ENCODE measurements at regions not wholly inside any gene's neighbourhood (a gene's known extent, or its start where the extent isn't known, plus 50 kb on each side); places are given as distances from the start of the nearest gene placed in this dataset.
"Not testable (repeated sequence)": the region's sequence is repeated elsewhere in the genome, so short reads cannot be mapped to it uniquely, and the experiment has no call there.

GRCh38 chr2:240255811-240256703 is 115.6 kb upstream of the OTOS start:
- DNase-seq = no peak

GRCh38 chr2:240256704-240257637 is 116.5 kb upstream of the OTOS start:
- DNase-seq = peak; percentile 43

DNA sequence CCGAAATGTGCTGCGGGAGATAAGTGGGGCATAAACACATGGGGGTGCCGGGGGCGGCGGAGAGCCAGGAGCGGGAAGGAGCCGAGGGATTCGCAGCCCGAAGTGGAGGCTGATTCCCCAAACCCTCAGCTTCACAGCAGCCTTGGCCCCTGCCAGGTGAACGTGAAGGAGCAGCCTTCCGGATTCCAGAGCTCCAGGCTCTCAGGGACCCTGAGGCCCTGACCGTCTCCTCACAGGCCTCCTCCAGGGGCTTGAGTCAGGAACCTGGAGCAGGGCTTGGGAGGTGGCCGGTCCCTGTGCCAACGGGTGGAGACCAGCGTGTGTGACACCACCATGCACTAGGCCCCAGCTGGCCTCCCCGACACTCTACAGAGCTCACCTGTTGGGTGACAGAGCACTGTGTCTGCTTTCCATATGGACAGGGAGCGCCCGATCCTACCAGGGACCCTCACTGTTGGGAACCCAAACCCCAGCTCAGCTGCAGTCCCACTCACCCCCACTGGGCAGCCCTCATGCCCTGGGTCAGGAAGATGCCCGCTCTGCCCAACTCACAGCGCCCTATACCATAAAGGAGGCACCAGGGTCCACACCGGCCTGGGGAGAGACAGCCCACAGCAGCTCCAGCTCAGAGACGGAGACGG is 117.6 kb upstream of the OTOS start:
- DNase-seq = peak; percentile 36

GRCh38 chr2:240258685-240259084 is 118.2 kb upstream of the OTOS start:
- DNase-seq = peak; percentile 40

- peak; percentile 40 for DNase-seq
These were observed 118.9 kb upstream of the OTOS start for GRCh38 chr2:240259201-240259923.

DNA sequence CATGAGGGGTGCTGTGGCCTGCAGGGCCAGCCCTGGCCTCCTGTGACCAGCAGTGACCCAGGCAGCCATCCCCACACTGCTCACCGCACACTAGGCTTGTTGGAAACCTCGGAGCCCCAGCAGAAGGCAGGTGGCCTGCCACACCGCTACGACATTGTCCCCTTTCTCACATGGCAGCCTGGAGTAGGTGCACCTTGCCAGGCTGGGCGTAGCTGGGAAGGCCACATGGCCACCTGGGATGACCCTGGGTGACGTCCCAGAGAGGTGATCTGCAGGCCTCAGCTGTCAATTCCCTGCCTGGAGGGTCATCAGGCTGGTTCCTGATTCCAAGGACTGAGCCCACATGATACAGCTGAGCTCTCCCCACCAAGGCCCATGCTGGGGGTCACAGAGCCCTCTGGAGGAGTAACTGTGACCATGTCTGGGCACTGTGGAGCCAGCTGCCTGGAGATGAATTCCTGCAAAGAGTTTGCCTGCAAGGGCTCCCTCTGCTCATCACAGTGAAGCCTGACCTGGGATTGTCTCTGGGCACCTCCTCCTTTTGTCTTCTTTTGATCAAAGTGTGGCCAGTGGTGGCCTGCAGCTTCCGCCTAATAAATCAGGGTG is 119.6 kb upstream of the OTOS start:
- peak; percentile 22 for DNase-seq

GRCh38 chr2:240260664-240261063 is 120.2 kb upstream of the OTOS start:
- no peak for DNase-seq

DNA sequence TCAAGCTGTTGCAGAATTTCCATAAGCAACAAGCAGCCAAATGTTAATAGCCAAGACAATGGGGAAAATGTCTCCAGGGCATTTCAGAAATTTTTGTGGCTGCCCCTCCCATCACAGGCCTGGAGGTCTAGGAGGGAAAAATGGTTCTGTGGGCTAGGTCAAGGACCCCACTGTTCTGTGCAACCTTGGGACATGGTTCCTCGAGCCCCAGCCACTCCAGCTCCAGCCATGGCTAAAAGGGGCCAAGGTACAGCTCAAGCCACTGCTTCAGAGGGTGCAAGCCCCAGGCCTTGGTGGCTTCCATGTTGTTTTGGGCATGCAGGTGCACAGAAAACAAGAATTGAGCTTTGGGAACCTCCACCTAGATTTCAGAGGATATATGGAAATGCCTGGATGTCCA is 122.1 kb upstream of the OTOS start:
- not testable (repeated sequence) for DNase-seq

GRCh38 chr2:240269380-240269779 is 128.9 kb upstream of the OTOS start:
- peak; percentile 35 for DNase-seq

DNA sequence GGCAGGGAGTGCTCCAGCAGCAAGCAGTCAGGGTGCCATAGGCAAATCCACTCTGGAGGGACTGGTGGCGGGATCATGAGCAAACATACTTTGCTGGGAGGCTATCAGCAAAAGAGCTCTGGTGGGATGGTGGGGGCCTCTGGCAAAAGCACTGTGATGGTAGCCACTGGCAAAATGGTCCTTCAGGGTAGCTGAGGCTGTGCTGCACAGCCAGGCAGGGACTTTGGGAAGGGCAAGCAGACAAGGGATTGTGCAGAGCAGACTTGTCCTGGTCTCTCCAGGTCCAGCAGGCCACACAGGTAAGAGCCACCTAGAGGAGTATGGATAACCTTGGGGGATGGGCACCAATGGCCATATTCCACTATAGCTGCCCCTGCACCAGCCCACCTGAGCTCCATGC is 129.4 kb upstream of the OTOS start:
- no peak for DNase-seq

GRCh38 chr2:240271716-240272341 is 131.4 kb upstream of the OTOS start:
- DNase-seq = no peak

- no peak for DNase-seq
These were observed 134.9 kb upstream of the OTOS start for GRCh38 chr2:240275386-240275785.

GRCh38 chr2:240277073-240277806 is 136.8 kb upstream of the OTOS start:
- peak; percentile 23 for DNase-seq

DNA sequence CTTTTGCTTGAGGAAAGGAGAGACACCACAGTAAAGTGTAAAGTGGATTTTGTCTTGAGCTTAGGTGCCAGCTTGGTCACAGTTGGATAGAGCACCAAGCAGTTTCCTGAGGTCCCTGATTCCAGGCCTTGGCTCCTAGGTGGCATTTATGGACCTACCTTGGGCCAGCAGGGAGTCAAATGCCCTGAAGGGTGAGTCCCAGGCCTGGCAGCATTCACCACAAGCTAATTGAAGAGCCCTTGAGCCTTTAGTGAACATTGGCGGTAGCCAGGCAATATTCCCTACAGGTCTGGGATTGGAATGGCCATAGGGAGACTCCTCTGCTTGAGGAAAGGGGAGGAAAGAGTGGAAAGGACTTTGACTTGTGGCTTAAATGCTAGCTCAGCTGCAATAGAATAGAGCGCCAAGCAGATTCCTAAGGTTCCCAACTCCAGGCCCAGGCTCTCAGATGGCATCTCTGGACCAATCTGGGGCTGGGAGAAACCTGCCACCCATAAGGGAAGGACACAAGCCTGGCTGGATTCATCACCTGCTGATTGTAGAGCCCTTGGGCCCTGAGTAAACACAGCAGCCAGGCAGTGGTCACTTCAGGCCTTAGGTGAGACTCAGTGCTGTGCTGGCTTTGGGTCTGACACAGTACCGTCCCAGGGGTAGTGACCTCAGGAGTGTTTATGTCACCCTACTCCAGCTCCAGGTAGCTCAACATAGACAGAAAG is 137.5 kb upstream of the OTOS start:
- DNase-seq = peak; percentile 25

DNA sequence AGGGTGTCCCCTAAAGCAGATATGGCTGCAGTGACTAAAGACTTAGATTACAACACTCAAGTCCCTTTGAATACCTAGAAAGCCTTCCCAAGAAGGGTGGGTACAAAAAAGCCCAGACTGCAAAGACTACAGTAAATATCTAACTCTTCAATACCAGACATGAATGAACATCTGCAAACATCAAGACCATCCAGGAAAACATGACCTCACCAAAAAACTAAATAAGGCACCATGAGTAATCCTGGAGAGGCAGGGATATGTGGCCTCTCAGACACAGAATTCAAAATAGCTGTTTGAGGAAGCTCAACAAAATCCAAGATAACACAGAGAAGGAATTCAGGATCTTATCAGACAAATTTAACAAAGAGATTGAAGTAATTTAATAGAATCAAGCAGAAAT is 138.2 kb upstream of the OTOS start:
- DNase-seq = no peak

DNA sequence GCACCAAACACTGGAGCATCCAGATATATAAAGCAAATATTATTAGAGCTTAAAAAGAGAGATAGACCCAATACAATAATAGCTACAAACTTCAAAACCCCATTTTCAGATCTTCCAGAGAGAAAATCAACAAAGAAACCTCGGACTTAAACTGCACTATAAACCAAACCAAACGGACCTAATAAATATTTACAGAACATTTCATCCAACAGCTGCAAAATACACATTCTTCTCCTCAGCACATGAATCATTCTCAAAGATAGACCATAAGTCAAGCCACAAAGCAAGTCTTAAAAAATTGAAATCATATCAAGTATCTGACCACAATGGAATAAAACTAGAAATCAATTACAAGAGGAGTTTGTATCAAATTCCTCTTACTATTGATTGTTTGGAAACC is 140.2 kb upstream of the OTOS start:
- DNase-seq = no peak

DNA sequence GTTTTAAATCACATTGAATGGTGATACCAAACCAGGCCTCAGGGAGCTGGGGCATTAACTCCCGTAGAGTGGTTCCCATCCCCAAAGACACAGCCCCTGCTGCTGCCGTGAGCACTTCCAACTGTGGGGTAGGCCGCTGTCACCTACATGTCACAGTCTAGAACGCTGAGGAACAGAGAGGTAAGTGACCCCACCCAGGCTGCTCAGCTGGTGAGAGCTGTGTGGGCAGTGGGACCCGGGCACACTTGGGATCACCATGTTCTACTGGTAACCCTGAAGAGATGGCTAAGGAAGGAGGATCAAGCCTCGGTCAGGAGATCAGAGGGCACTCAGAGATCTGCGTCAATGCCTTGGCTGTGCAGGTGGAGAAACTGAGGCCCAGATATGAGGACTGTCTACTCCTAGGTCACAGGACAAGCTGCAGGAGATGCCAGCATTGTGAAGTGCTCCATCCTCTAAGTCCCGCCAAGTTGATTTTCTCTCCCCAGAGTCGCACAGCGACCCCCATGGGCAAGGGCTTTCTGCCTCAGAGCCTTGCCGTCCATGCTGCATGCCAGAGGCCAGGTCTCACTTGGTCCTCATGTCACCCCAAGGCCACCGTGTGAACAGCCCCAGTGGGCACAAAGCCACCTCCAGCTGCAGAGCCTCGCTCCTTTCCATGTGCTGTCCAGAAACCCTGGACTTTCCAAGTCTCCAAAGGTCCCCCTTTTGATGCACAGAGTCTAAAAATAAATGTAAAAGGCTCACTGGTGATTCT is 144.2 kb upstream of the OTOS start:
- no peak for DNase-seq

GRCh38 chr2:240285725-240286124 is 145.3 kb upstream of the OTOS start:
- DNase-seq = no peak

GRCh38 chr2:240286596-240286995 is 146.1 kb upstream of the OTOS start:
- no peak for DNase-seq
